IMR-90 (cell line): ENCODE measurements at regions not wholly inside any gene's neighbourhood (a gene's known extent, or its start where the extent isn't known, plus 50 kb on each side); places are given as distances from the start of the nearest gene placed in this dataset.

Source experiments
- ATAC-seq: fragments of 200-7000 bp; cut with Tn5 transposase; 2 replicates; pipeline ENCODE4 v1.9.1; 2020; ENCODE audit warnings: low read depth, mild to moderate bottlenecking, moderate library complexity
- BruUV-seq: library from RNA; stranded (reverse); fragments of 400-500 nt; replicated peaks from 2 replicates; lab custom pipeline; 2021; lab: Mats Ljungman, UMichigan
- CTCF ChIA-PET: fragments of 300-600 bp; formaldehyde crosslinking; extraction: SDS; loops from one replicate; lab custom pipeline; 2021; ENCODE audit warnings: antibody characterized with exemption; lab: Yijun Ruan, JAX
- POLR2A ChIA-PET: fragments of 300-600 bp; sonication (Branson Sonifier 250); formaldehyde crosslinking; loops from one replicate; lab custom pipeline; 2022; ENCODE audit warnings: antibody characterized with exemption; ENCODE audit not compliant: unreplicated experiment; lab: Charles Lee
- DNase-seq: peaks from one replicate; pipeline ENCODE4 v3.0.0; 2013
- H2AFZ ChIP-seq: replicated peaks from 2 replicates; pipeline ENCODE3; 2013; ENCODE audit warnings: low read length, mild to moderate bottlenecking; ENCODE audit not compliant: poor library complexity
- H2AK5ac ChIP-seq: 2 replicates; pipeline ENCODE4 v1.6.1; 2013; ENCODE audit warnings: low read depth, low read length, inconsistent platforms
- H2AK9ac ChIP-seq: replicated peaks from 2 replicates; pipeline ENCODE3; 2013; ENCODE audit warnings: mild to moderate bottlenecking, low read depth, low read length, moderate library complexity; ENCODE audit not compliant: poor library complexity
- H2BK120ac ChIP-seq: 2 replicates; pipeline ENCODE4 v1.6.1; 2013; ENCODE audit warnings: low read depth, low read length, inconsistent platforms
- H2BK15ac ChIP-seq: 3 replicates; pipeline ENCODE4 v1.6.1; 2013; ENCODE audit warnings: low read depth, low read length, inconsistent platforms
- H2BK20ac ChIP-seq: 2 replicates; pipeline ENCODE4 v1.6.1; 2013; ENCODE audit warnings: low read depth, mild to moderate bottlenecking, inconsistent platforms, low read length, moderate library complexity
- H2BK5ac ChIP-seq: 2 replicates; pipeline ENCODE4 v1.6.1; 2013; ENCODE audit warnings: mild to moderate bottlenecking, low read depth, low read length, inconsistent platforms; ENCODE audit not compliant: poor library complexity, severe bottlenecking
- H3K14ac ChIP-seq: replicated peaks from 2 replicates; pipeline ENCODE4 v1.6.1; 2013; ENCODE audit warnings: low read depth, low read length, inconsistent platforms
- H3K18ac ChIP-seq: 2 replicates; pipeline ENCODE4 v1.6.1; 2013; ENCODE audit warnings: low read depth, low read length, control low read depth
- H3K23ac ChIP-seq: 2 replicates; pipeline ENCODE4 v1.6.1; 2013; ENCODE audit warnings: low read depth, low read length, inconsistent platforms
- H3K27ac ChIP-seq: 2 replicates; pipeline ENCODE4 v1.5.1; 2013; ENCODE audit warnings: mild to moderate bottlenecking, control low read depth, low read length; ENCODE audit not compliant: insufficient read depth
- H3K27me3 ChIP-seq: 2 replicates; pipeline ENCODE4 v1.6.1; 2013; ENCODE audit warnings: low read length; ENCODE audit not compliant: control insufficient read depth, insufficient read depth
- H3K36me3 ChIP-seq: 2 replicates; pipeline ENCODE4 v1.6.1; 2013; ENCODE audit warnings: low read length, mixed read lengths; ENCODE audit not compliant: control insufficient read depth, insufficient read depth
- H3K4ac ChIP-seq: 2 replicates; pipeline ENCODE4 v1.6.1; 2013; ENCODE audit warnings: low read depth, low read length, inconsistent platforms
- H3K4me1 ChIP-seq: 2 replicates; pipeline ENCODE4 v1.6.1; 2013; ENCODE audit warnings: low read length, mixed read lengths; ENCODE audit not compliant: control insufficient read depth, insufficient read depth
- H3K4me2 ChIP-seq: 2 replicates; pipeline ENCODE4 v1.6.1; 2013; ENCODE audit warnings: low read depth, mild to moderate bottlenecking, control low read depth, low read length, moderate library complexity
- H3K4me3 ChIP-seq: 2 replicates; pipeline ENCODE4 v1.5.1; 2013; ENCODE audit warnings: low read depth, mild to moderate bottlenecking, control low read depth, low read length, moderate library complexity; ENCODE audit not compliant: insufficient read depth
- H3K56ac ChIP-seq: 2 replicates; pipeline ENCODE4 v1.6.1; 2013; ENCODE audit warnings: low read length, inconsistent platforms; ENCODE audit not compliant: insufficient read depth; ENCODE audit errors: extremely low read depth
- H3K79me1 ChIP-seq, 2 experiments: 2 replicates each; pipeline ENCODE4 v1.6.1; 2013; ENCODE audit warnings: low read length in 2 of 2, inconsistent platforms in 1 of 2, low read depth in 1 of 2
- H3K9ac ChIP-seq: 2 replicates; pipeline ENCODE4 v1.6.1; 2013; ENCODE audit warnings: low read depth, low read length, control low read depth
- H3K9me1 ChIP-seq: 2 replicates; pipeline ENCODE4 v1.6.1; 2013; ENCODE audit warnings: low read length, inconsistent platforms; ENCODE audit not compliant: insufficient read depth
- H3K9me3 ChIP-seq: 2 replicates; pipeline ENCODE4 v1.6.1; 2013; ENCODE audit warnings: low read length; ENCODE audit not compliant: control insufficient read depth, insufficient read depth
- H4K20me1 ChIP-seq: 2 replicates; pipeline ENCODE4 v1.6.1; 2013; ENCODE audit warnings: low read length, inconsistent platforms; ENCODE audit not compliant: insufficient read depth
- H4K5ac ChIP-seq: 2 replicates; pipeline ENCODE4 v1.6.1; 2013; ENCODE audit warnings: mild to moderate bottlenecking, low read depth, low read length, control low read depth
- H4K8ac ChIP-seq, 2 experiments: 2 replicates each; pipeline ENCODE4 v1.6.1; 2013; ENCODE audit warnings: low read depth in 2 of 2, low read length in 2 of 2, control low read depth in 1 of 2, inconsistent platforms in 1 of 2
- H4K91ac ChIP-seq: 2 replicates; pipeline ENCODE4 v1.6.1; 2013; ENCODE audit warnings: low read depth, low read length, inconsistent platforms; ENCODE audit not compliant: insufficient read depth
- BHLHE40 ChIP-seq: fragments of 150-350 bp; IDR thresholded peaks from 2 replicates; pipeline ENCODE4 v1.6.1; 2016; ENCODE audit warnings: mild to moderate bottlenecking, low read depth, low read length
- MXI1 ChIP-seq: IDR thresholded peaks from 2 replicates; pipeline ENCODE4 v1.6.1; 2012; ENCODE audit warnings: low read depth, mild to moderate bottlenecking, low read length, moderate library complexity, borderline replicate concordance
- RAD21 ChIP-seq: IDR thresholded peaks from 2 replicates; pipeline ENCODE4 v1.6.1; 2012; ENCODE audit warnings: low read length, improper control_type of control experiment
- SMC3 ChIP-seq: fragments of 150-350 bp; IDR thresholded peaks from 2 replicates; pipeline ENCODE4 v1.6.1; 2016; ENCODE audit warnings: low read depth, mild to moderate bottlenecking, antibody characterized with exemption, low read length, moderate library complexity
- WGBS, 2 experiments: methylation state at CpG; one replicate each; pipeline versions ENCODE4 v1.1.5 to v1.1.7; 2013; ENCODE audit warnings: missing lambda C conversion rate in 2 of 2; ENCODE audit not compliant: insufficient read length in 1 of 2; ENCODE audit errors: extremely low coverage in 2 of 2; 5-methylcytosine and 5-hydroxymethylcytosine counted together
- dilution Hi-C: fragments of 300-500 bp; cut with HindIII; formaldehyde crosslinking; loops from one replicate; pipeline ENCODE4 v1.14.3; 2018; ENCODE audit warnings: low sequenced_read_pairs; ENCODE audit not compliant: unreplicated experiment
- in situ Hi-C: fragments of 300-500 bp; cut with MboI; formaldehyde crosslinking; loops from 3 replicates; pipeline ENCODE4 v1.14.3; 2019; ENCODE audit warnings: low sequenced_read_pairs, inconsistent platforms, mixed read lengths
- intact Hi-C: fragments of 100-400 bp; cut with micrococcal nuclease; formaldehyde crosslinking; loops from 2 replicates; pipeline ENCODE4 v1.10.0; 2022

GRCh38 chr6:139433631-139434419 is 59.4 kb upstream of the CITED2 start:
- no peak overlapping the region for H3K14ac ChIP-seq
- H3K27ac ChIP-seq: no peak overlapping the region
- no peak overlapping the region for H3K18ac ChIP-seq
- CTCF ChIA-PET: no interaction called here
- no peak overlapping the region for H3K9ac ChIP-seq
- no TSS peak for BruUV-seq
- H2BK5ac ChIP-seq: no peak overlapping the region
- no peaks in the 10 kb centered on the region for H3K79me1 ChIP-seq
- H2AFZ ChIP-seq: peak overlapping the region; percentile 11
- H4K91ac ChIP-seq: no peak overlapping the region
- H2AK5ac ChIP-seq: no peak overlapping the region; the same call in 1 of the 2 replicates
- H3K27me3 ChIP-seq: no peaks in the 10 kb centered on the region
- no peaks in the 10 kb centered on the region for H4K20me1 ChIP-seq
- H2BK120ac ChIP-seq: no peak overlapping the region
- H3K9me3 ChIP-seq: no peaks in the 10 kb centered on the region; the same call in 1 of the 2 replicates
- H4K5ac ChIP-seq: no peak overlapping the region
- DNase-seq (peak; percentile 73), ATAC-seq (peak; percentile 93)
- no CpG with 5 or more reads among the region's 2 CpGs for WGBS, 2 experiments
- H3K56ac ChIP-seq: no peak overlapping the region
- no peak overlapping the region for H3K4me2 ChIP-seq
- dilution Hi-C loops (no loop called here), in situ Hi-C loops (no loop called here), intact Hi-C loops (no loop called here)
- H3K36me3 ChIP-seq: no peaks in the 10 kb centered on the region
- H3K4me3 ChIP-seq: no peak overlapping the region
- peaks cover 2% of the 10 kb centered on the region; the same call in 1 of the 2 replicates for H3K4me1 ChIP-seq
- H2BK20ac ChIP-seq: 0 out of 2 replicates have a peak overlapping the region, but pooled peaks have one; percentile 5
- POLR2A ChIA-PET: interaction anchor here (0.6 kb wide), 1 partner anchor 420 kb away, joined by 3 read pairs; no protein-coding TSS in a partner anchor
- H3K4ac ChIP-seq: no peak overlapping the region
- TF ChIP-seq MXI1: no peak
- TF ChIP-seq SMC3: no peak
- TF ChIP-seq RAD21: no peak
- TF ChIP-seq BHLHE40: no peak
- peak overlapping the region in 1 of 2 experiments; percentile 37; a peak in 1 of 4 replicates for H4K8ac ChIP-seq
- no peak overlapping the region for H2BK15ac ChIP-seq
- H2AK9ac ChIP-seq: no peak overlapping the region
- no peaks in the 10 kb centered on the region for H3K9me1 ChIP-seq
- H3K23ac ChIP-seq: peak overlapping the region; percentile 52; the same call in 1 of the 2 replicates
